ENCODE measurements at regions not wholly inside any gene's neighbourhood (a gene's known extent, or its start where the extent isn't known, plus 50 kb on each side); places are given as distances from the start of the nearest gene placed in this dataset.

GRCh38 chr2:177143444-177143843 lies 69.2 kb upstream of the HNRNPA3 start:
- TF ChIP-seq CTCF (conservative IDR thresholded peaks at IDR 0.05; ENCODE audit: low read length) (no peak), EZH2phosphoT487 (IDR thresholded peaks at IDR 0.05; ENCODE audit: borderline replicate concordance, low read depth, low read length) (no peak)
